HG03432 (cell line): ENCODE measurements at regions not wholly inside any gene's neighbourhood (a gene's known extent, or its start where the extent isn't known, plus 50 kb on each side); places are given as distances from the start of the nearest gene placed in this dataset.

Source experiments
- ATAC-seq: cut with Tn5 transposase; IDR thresholded peaks from one replicate; pipeline ENCODE4 v1.9.1; 2021; ENCODE audit warnings: mild to moderate bottlenecking, moderate library complexity; ENCODE audit not compliant: unreplicated experiment

- peak; percentile 42 for ATAC-seq
Observed at GRCh38 chr2:215749092-215749957, 264.0 kb downstream of the MREG start.

DNA sequence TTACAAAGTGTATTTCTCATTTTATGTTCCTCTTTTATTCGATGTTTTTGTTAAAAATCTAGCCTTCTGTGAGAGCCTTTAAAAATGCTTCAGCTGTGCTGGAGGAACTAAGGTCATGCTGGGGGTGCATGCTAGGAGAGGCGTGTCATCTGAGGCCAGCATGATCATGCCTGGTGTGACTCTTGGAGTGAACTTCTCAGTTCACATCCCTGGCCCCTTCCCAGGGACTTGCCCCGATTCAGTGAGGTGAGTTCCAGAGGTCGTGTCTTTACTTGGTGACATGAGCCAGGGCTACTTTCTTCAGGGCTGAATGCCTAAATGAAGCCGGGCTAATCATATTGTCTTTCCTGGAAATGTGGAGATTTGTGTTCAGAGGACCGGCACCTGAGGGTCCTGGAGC is 264.9 kb downstream of the MREG start:
- no peak for ATAC-seq

GRCh38 chr2:215746887-215747615 is 266.3 kb downstream of the MREG start:
- ATAC-seq = no peak

- no peak for ATAC-seq
Observed at GRCh38 chr2:215746226-215746886, 267.0 kb downstream of the MREG start.

DNA sequence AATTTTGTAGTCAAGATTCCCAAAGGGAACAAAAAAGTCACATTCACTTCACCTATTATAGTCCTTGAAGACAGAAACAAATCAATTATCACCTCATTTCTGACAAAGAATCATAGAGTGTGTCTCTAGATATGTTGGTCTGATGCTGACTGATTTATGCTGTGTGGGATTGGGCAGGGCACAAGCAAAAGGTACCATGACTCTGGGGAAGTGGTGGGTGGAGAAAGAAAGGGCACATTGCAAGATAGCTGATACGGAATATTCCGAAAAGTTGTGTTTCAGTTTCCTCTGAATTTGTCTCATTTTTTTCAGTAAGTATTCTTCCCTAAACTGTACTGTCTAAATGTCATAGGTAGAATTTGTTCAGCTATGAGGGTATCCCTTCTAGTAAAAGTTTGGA is 268.0 kb downstream of the MREG start:
- ATAC-seq = no peak

DNA sequence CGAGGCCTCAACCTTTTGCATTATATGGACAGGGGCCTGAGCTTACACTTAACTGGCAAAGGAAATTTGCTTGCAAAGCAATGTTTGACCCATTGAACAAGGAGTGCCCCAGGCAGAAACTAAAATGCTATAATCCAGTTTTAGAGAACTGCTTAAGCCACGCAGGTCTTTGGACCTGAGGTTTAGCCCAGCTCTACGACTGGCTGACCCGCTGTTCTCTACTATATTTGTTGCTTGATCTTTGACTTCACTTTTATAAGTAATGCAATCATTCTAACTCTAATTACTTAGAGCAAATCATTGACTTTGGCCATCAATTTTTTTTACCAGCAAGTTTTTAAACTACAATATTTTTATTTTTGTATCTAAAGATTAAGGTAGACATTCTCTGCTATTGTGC is 268.8 kb downstream of the MREG start:
- ATAC-seq = no peak

- no peak for ATAC-seq
Observed at GRCh38 chr2:215743066-215743465, 270.3 kb downstream of the MREG start.

GRCh38 chr2:215742021-215742420 is 271.3 kb downstream of the MREG start:
- no peak for ATAC-seq

DNA sequence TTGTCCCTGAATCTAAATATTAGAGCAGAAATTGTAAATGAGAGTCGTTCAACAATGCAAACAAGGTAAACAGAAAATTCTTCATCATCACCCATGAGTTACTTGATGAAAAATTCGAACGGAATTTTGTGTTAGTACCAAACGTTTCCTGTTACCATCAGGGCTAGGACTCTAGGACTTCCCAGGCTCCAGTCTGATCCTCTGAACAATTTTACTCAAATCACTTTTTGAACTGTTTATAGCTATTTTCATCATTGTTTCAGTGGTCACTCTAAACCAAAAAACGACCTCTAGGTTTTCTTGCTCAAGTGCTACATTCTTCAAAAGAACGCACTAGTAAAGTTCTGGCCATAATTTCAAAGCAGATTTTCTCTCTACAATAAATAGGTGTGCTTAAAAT is 273.3 kb downstream of the MREG start:
- ATAC-seq = no peak

- no peak for ATAC-seq
Observed at GRCh38 chr2:215738351-215738750, 275.0 kb downstream of the MREG start.

GRCh38 chr2:215737477-215737876 is 275.9 kb downstream of the MREG start:
- no peak for ATAC-seq

DNA sequence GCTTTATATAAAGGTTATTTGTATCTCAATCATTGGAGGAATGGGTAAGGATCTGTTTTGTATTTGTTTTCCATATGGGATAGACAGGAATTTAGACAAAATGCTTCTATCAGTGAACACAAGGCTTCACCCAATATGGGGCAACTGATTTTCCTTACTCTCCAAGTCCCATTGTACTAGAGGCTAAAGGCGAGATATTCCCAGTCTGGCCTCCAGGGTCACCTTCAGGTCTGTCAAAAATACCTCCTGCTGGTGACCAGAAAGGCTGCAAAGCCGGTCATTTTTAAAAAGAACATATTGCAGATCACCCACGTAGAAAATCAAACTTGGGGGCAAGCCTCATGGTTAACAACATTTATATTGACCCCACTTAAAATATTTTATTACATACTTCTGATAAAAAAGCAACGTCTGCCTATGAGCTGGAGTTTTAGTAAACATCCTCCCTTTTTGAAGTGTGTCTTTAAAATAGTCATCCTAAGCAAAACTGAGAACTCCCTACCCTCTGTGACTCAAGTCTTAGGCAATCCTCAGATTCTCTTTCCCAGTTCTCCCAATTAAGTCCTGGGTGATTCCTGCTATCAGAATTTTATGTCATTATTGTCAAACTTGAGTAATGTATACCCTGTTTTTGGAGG is 276.6 kb downstream of the MREG start:
- no peak for ATAC-seq

- ATAC-seq = no peak
Observed at GRCh38 chr2:215731108-215731658, 282.2 kb downstream of the MREG start.

GRCh38 chr2:215729985-215730620 is 283.2 kb downstream of the MREG start:
- no peak for ATAC-seq

DNA sequence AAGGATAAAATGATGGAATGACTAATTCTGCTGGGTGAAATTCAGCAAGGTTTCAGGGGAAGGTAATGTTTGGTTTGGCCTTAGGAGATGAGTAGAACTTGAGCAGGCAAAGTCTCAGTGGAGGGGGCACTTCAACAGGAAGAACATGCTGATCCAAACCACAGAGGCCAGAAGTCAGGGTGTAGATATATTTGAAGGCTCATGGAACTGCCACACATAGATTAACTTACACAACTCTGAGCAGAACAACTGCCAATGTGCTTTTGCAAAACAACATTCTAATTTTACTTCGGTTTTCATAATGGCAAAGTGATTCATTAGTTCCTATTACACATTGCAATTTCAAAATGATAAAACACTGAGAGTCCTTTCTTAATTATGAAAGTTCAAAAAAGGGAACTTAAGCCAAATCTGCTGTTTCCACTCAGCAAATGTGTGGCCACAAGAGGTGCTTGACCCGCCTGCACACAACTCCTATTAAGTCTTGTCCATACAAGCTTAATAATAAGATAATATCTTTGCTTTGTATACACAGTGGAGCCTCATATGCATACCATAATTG is 284.8 kb downstream of the MREG start:
- ATAC-seq = peak; percentile 83

DNA sequence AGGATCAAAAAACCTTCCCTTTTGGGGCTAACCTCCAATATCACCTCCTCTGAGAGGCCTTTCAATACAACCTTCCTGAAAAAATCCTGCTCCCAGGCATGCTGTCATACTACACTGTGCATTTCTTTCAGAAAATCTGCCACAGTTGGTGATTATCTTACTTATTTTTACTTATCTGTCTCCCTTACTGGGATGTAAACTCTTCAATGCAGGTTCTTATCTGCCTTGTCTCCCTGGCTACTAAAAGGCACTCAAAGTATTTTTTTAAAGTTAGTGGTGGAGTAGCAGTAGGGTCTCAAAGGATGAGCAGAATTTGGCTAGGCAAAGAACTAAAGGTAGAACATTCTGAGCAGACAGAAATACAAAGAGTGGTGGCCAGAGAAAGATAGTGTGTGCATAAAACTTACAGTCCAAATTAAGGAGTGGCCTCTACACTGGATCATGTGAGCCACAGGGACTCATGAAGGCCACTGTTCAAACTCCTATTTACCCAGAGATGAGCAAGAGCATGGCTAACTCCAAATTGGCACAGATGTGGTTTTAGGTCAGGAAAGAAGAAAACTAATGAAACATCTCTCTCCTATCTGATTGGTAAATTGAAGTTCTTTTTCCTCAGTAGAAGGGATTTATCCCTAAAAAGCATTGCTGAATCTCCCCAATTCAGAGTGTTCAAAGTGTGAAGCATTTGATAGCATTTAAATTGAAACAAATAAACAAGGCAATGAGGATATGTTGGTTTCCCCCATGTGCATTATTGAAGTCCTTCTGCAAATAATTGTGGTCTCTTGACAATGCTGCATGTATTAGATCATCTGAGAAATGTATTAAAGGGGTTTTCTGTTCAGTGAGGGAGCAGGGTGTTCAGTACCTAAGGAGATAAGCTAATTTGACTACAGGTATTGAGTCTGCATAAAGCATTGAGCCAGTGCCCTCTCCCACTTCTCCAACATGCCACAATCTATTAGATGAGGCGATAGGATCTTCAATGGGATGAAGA is 285.5 kb downstream of the MREG start:
- ATAC-seq = peak; percentile 28

DNA sequence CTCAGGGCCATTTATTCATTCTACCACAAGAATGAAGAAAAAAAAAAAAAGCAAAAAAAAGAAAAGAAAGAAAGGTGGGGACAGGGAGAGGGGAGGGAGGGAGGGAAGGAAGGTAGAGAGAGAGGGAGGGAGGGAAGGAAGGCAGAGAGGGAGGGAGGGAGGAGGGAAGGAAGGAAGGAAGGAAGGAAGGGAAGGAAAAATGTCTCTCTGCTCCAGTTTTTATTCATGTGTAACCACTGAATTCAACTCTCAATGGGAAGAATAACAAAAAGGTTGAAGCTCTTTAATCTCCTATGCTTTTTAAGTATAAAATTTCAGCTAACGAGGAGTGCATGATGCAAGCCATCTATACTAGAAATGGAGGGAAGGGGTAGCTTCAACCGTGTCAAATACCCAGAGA is 287.3 kb downstream of the MREG start:
- no peak for ATAC-seq

DNA sequence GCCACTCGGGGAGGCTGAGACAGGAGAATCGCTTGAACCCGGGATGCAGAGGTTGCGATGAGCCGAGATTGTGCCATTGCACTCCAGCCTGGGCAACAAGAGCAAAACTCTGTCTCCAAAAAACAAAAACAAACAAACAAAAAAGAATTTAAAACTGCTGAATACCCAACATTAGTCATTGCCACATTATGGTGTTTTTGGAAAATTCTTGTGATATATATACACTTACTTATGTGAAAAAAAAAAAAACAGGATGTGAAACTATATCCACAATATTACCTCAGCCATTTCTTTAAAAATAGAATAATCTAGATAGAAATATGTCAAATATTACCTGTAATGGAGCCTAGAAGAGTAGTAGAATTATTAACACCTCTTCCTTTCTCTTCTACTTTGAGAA is 288.3 kb upstream of the FN1 start:
- no peak for ATAC-seq

GRCh38 chr2:215723631-215724011 is 287.8 kb upstream of the FN1 start:
- no peak for ATAC-seq
